Calu3 (cell line): ENCODE measurements at regions not wholly inside any gene's neighbourhood (a gene's known extent, or its start where the extent isn't known, plus 50 kb on each side); places are given as distances from the start of the nearest gene placed in this dataset.

Experiments
- BruUV-seq: library from RNA; stranded (reverse); fragments of 400-500 nt; replicated peaks from 2 replicates; lab custom pipeline; 2021; lab: Mats Ljungman, UMichigan
- CTCF ChIA-PET: fragments of 300-600 bp; sonication (Branson Sonifier 250); formaldehyde crosslinking; loops from one replicate; lab custom pipeline; 2022; ENCODE audit warnings: antibody characterized with exemption; lab: Charles Lee
- DNase-seq: peaks from one replicate; pipeline ENCODE4 v3.0.0; 2022
- H3K27ac Mint-ChIP-seq: one replicate; pipeline ENCODE4 v1.8.0; 2022; ENCODE audit warnings: mixed read lengths; ENCODE audit not compliant: unreplicated experiment
- H3K27me3 Mint-ChIP-seq: one replicate; pipeline ENCODE4 v1.8.0; 2022; ENCODE audit warnings: mixed read lengths; ENCODE audit not compliant: unreplicated experiment
- H3K36me3 Mint-ChIP-seq: one replicate; pipeline ENCODE4 v1.8.0; 2022; ENCODE audit warnings: mild to moderate bottlenecking, moderate library complexity, mixed read lengths; ENCODE audit not compliant: insufficient read depth, unreplicated experiment
- H3K4me1 Mint-ChIP-seq: one replicate; pipeline ENCODE4 v1.8.0; 2022; ENCODE audit warnings: mild to moderate bottlenecking, low read depth, mixed read lengths; ENCODE audit not compliant: unreplicated experiment
- H3K4me3 Mint-ChIP-seq: one replicate; pipeline ENCODE4 v1.8.0; 2022; ENCODE audit warnings: mild to moderate bottlenecking, low read depth, moderate library complexity, mixed read lengths; ENCODE audit not compliant: unreplicated experiment
- H3K9me3 Mint-ChIP-seq: one replicate; pipeline ENCODE4 v1.8.0; 2022; ENCODE audit warnings: low read depth, mixed read lengths; ENCODE audit not compliant: unreplicated experiment
- intact Hi-C: fragments of 100-400 bp; cut with micrococcal nuclease; formaldehyde crosslinking; loops from one replicate; pipeline ENCODE4 v1.10.0; 2022; ENCODE audit not compliant: unreplicated experiment
- TF ChIP-seq, protein P1 (sequence below): fragments of 200-600 bp; IDR thresholded peaks from one replicate; pipeline ENCODE4 v1.8.0; 2022; ENCODE audit warnings: antibody characterized with exemption; ENCODE audit not compliant: unreplicated experiment

DNA sequence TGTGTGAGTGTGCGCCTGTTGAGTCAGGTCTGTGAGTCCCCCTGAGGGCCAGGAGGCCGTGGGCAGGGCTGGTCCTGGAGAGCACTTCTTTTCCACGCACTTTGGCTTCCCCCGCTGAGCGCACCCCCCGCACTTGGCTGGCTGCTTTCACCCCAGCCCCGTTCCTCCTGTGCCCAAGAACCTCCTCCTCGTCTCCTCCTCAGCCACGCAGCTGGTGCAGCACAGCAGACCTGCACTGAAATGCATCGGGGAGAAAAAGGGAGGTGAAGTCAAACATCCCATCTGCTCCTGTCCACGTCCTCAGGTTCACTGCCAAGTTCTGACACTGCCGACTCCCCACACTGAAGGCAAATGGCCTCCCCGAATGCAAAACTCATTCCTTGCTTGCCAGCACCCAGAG is 362.7 kb upstream of the SFSWAP start:
- no peaks in the 10 kb centered on the region for H3K4me1 Mint-ChIP-seq
- peaks cover 26% of the 10 kb centered on the region for H3K27me3 Mint-ChIP-seq
- CTCF ChIA-PET = no interaction called here
- DNase-seq = no peak
- no TSS peak for BruUV-seq
- TF ChIP-seq, protein P1, sequence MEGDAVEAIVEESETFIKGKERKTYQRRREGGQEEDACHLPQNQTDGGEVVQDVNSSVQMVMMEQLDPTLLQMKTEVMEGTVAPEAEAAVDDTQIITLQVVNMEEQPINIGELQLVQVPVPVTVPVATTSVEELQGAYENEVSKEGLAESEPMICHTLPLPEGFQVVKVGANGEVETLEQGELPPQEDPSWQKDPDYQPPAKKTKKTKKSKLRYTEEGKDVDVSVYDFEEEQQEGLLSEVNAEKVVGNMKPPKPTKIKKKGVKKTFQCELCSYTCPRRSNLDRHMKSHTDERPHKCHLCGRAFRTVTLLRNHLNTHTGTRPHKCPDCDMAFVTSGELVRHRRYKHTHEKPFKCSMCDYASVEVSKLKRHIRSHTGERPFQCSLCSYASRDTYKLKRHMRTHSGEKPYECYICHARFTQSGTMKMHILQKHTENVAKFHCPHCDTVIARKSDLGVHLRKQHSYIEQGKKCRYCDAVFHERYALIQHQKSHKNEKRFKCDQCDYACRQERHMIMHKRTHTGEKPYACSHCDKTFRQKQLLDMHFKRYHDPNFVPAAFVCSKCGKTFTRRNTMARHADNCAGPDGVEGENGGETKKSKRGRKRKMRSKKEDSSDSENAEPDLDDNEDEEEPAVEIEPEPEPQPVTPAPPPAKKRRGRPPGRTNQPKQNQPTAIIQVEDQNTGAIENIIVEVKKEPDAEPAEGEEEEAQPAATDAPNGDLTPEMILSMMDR = no peak
- H3K4me3 Mint-ChIP-seq = no peak overlapping the region
- H3K27ac Mint-ChIP-seq = no peak overlapping the region
- H3K9me3 Mint-ChIP-seq = no peaks in the 10 kb centered on the region
- H3K36me3 Mint-ChIP-seq = no peaks in the 10 kb centered on the region
- intact Hi-C loops = no loop called here

DNA sequence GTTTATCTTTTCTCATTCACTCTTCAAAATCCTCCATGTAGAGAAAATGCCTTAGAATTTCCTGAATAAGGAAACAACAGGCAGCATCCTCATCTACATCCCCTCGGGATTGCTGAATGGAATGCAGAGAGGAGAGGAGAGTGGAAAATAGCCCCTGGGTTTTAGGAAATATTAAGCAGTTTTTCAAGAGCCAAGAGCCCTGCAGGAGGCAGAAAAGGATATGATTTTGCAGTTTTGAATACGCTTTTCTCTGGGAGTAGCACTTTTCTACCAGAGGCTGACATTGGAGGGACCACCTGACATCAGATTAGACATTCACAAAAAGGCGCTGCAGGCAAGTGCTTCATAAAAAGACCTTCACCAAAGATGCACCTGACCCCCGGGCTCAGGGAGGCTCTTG is 362.2 kb upstream of the SFSWAP start:
- Mint-ChIP-seq H3K9me3 (no peaks in the 10 kb centered on the region), H3K4me1 (no peaks in the 10 kb centered on the region), H3K27ac (no peak overlapping the region), H3K27me3 (peaks cover 26% of the 10 kb centered on the region), H3K36me3 (no peaks in the 10 kb centered on the region), H3K4me3 (no peak overlapping the region)
- BruUV-seq = no TSS peak
- DNase-seq = no peak
- TF ChIP-seq, protein P1 = no peak
- CTCF ChIA-PET = no interaction called here
- intact Hi-C loops = no loop called here

DNA sequence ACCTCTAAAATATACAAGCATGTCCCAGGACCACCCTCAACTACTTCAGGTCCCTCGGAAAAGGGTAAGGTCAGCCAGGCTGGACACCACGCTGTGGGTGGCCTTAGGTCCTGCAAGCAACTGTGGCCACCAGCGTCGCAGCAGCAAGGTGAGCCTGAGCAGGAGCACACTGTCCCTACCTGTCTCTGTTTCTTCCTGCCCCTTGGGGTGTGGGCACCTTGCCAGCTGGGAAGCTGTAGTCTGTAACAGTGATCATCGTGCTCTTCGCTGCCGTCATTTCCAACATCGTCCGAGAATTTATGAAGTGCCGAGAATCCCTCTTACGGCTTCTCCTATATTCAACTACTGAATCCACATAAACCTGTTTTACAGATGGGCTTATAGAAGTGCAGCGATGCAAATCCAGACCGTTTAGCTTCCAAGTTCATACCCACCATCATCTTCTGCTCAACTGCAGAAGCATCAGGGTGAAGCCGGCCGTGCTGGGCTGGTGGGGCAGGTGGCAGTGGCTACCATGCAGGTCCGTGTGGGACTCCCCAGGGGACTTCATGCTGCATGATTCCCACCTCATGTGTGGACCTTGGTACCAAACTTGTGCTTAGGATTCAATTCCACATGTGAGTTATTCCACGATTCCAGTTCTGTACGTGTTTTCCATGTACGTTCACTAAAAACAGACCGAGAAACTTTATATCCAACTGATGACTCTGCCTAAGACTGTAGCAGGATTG is 361.3 kb upstream of the SFSWAP start:
- BruUV-seq = no TSS peak
- no peak overlapping the region for H3K4me3 Mint-ChIP-seq
- H3K27me3 Mint-ChIP-seq = peaks cover 33% of the 10 kb centered on the region
- intact Hi-C loops = no loop called here
- CTCF ChIA-PET = no interaction called here
- DNase-seq = no peak
- H3K4me1 Mint-ChIP-seq = no peaks in the 10 kb centered on the region
- H3K9me3 Mint-ChIP-seq = no peaks in the 10 kb centered on the region
- no peak overlapping the region for H3K27ac Mint-ChIP-seq
- H3K36me3 Mint-ChIP-seq = no peaks in the 10 kb centered on the region
- TF ChIP-seq, protein P1 = no peak

DNA sequence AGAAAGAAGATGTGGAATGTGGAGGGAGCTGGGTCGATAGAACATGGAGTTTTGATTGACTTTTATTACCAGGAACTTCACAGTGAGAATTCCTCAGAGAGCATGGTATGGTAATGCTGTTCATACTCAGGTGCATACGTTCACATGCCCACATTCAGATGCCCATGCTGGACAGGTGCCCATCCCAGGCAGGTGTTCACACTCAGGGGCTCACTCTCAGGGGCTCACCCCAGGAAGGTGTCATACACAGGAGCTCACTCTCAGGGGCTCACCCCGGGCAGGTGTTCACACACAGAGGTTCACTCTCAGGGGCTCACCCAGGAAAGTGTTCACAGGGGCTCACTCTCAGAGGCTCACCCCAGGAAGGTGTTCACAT is 360.0 kb upstream of the SFSWAP start:
- Mint-ChIP-seq H3K9me3 (no peaks in the 10 kb centered on the region), H3K4me1 (no peaks in the 10 kb centered on the region), H3K27me3 (peaks cover 47% of the 10 kb centered on the region), H3K36me3 (no peaks in the 10 kb centered on the region), H3K4me3 (no peak overlapping the region), H3K27ac (no peak overlapping the region)
- TF ChIP-seq, protein P1 = no peak
- BruUV-seq = no TSS peak
- intact Hi-C loops = no loop called here
- DNase-seq = no peak
- CTCF ChIA-PET = no interaction called here
